ENCODE measurements at regions not wholly inside any gene's neighbourhood (a gene's known extent, or its start where the extent isn't known, plus 50 kb on each side); places are given as distances from the start of the nearest gene placed in this dataset.
"Not testable (repeated sequence)": the region's sequence is repeated elsewhere in the genome, so short reads cannot be mapped to it uniquely, and the experiment has no call there.

- DNase-seq = no peak
Measured at GRCh38 chr10:3968727-3969126, 183.7 kb upstream of the KLF6 start.

- no peak for DNase-seq
Measured at GRCh38 chr10:3964516-3964915, 179.5 kb upstream of the KLF6 start.

- DNase-seq = peak; percentile 31
Measured at GRCh38 chr10:3963191-3963673, 178.2 kb upstream of the KLF6 start.

GRCh38 chr10:3961082-3961481 is 176.1 kb upstream of the KLF6 start:
- peak; percentile 55 for DNase-seq

- no peak for DNase-seq
Measured at GRCh38 chr10:3960496-3960895, 175.5 kb upstream of the KLF6 start.

GRCh38 chr10:3959370-3960325 is 174.6 kb upstream of the KLF6 start:
- DNase-seq = no peak

GRCh38 chr10:3958472-3958996 is 173.5 kb upstream of the KLF6 start:
- no peak for DNase-seq

- DNase-seq = no peak
Measured at GRCh38 chr10:3955955-3956617, 171.1 kb upstream of the KLF6 start.

- DNase-seq = no peak
Measured at GRCh38 chr10:3955493-3955892, 170.5 kb upstream of the KLF6 start.

GRCh38 chr10:3954615-3955014 is 169.6 kb upstream of the KLF6 start:
- DNase-seq = no peak

- DNase-seq = not testable (repeated sequence)
Measured at GRCh38 chr10:3954007-3954406, 169.0 kb upstream of the KLF6 start.

GRCh38 chr10:3951993-3952392 is 167.0 kb upstream of the KLF6 start:
- DNase-seq = no peak

GRCh38 chr10:3950676-3951275 is 165.8 kb upstream of the KLF6 start:
- DNase-seq = peak; percentile 34

- DNase-seq = no peak
Measured at GRCh38 chr10:3949711-3950110, 164.7 kb upstream of the KLF6 start.

- peak; percentile 77 for DNase-seq
Measured at GRCh38 chr10:3948843-3949242, 163.8 kb upstream of the KLF6 start.

- DNase-seq = peak; percentile 39
Measured at GRCh38 chr10:3946234-3947229, 161.5 kb upstream of the KLF6 start.

- DNase-seq = no peak
Measured at GRCh38 chr10:3945026-3945425, 160.0 kb upstream of the KLF6 start.

GRCh38 chr10:3944591-3944990 is 159.6 kb upstream of the KLF6 start:
- DNase-seq = no peak

- DNase-seq = no peak
Measured at GRCh38 chr10:3943695-3944257, 158.8 kb upstream of the KLF6 start.

GRCh38 chr10:3942937-3943489 is 158.0 kb upstream of the KLF6 start:
- no peak for DNase-seq

GRCh38 chr10:3941676-3942075 is 156.7 kb upstream of the KLF6 start:
- DNase-seq = no peak

Measured in NK-92 treated with Interleukin-12 subunit alpha and Interleukin-12 subunit beta, amount 100 ng/mL, for 24 hours (cell line).